ENCODE measurements at regions not wholly inside any gene's neighbourhood (a gene's known extent, or its start where the extent isn't known, plus 50 kb on each side); places are given as distances from the start of the nearest gene placed in this dataset.

DNA sequence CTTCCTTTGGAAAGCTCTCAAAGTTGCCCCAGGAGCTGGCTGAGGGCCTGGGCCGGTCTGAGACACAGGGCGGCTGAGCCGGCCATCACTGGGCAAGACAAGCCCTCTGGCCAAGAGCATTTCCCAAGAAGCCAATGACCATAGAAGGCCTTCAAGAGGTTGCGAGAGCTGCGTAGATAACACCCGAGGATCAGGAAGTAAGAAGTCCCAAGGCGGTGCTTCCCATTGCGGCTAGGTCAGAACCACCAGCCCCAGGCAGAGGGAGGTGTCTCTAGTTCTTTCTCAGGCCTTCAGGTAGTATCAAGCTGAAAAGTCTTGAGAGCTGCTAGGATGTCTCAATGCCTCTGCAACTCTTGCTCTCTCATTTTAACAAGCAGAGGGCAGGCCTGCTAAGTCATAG, 54.0 kb upstream of the C5orf58 start:
- TF ChIP-seq, protein P1, sequence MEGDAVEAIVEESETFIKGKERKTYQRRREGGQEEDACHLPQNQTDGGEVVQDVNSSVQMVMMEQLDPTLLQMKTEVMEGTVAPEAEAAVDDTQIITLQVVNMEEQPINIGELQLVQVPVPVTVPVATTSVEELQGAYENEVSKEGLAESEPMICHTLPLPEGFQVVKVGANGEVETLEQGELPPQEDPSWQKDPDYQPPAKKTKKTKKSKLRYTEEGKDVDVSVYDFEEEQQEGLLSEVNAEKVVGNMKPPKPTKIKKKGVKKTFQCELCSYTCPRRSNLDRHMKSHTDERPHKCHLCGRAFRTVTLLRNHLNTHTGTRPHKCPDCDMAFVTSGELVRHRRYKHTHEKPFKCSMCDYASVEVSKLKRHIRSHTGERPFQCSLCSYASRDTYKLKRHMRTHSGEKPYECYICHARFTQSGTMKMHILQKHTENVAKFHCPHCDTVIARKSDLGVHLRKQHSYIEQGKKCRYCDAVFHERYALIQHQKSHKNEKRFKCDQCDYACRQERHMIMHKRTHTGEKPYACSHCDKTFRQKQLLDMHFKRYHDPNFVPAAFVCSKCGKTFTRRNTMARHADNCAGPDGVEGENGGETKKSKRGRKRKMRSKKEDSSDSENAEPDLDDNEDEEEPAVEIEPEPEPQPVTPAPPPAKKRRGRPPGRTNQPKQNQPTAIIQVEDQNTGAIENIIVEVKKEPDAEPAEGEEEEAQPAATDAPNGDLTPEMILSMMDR (IDR thresholded peaks at IDR 0.05; ENCODE audit: borderline replicate concordance, extremely low read depth, low read length, poor library complexity, severe bottlenecking): no peak
- no peak for TF ChIP-seq EZH2 (IDR thresholded peaks at IDR 0.05; ENCODE audit: borderline replicate concordance, low read depth, low read length, severe bottlenecking)
